Testis (tissue), 2 donors: ENCODE measurements at regions not wholly inside any gene's neighbourhood (a gene's known extent, or its start where the extent isn't known, plus 50 kb on each side); places are given as distances from the start of the nearest gene placed in this dataset.

Source experiments
- CTCF ChIP-seq, 3 experiments: fragments of 450-650 bp in 2 of 3; fragments of 200-600 bp in 1 of 3; sonication (generic) in 1 of 3; IDR thresholded peaks; one replicate each; pipeline ENCODE4 v1.5.1; 2016 to 2019; ENCODE audit warnings: antibody characterized with exemption in 3 of 3, mild to moderate bottlenecking in 2 of 3, moderate library complexity in 1 of 3
- POLR2A ChIP-seq: fragments of 450-650 bp; IDR thresholded peaks from one replicate; pipeline ENCODE4 v1.6.1; 2017; ENCODE audit warnings: antibody characterized with exemption, mild to moderate bottlenecking, moderate library complexity

GRCh38 chr10:20627946-20628507 lies 269.1 kb downstream of the NEBL start:
- TF ChIP-seq CTCF (IDR thresholded peaks at IDR 0.05) (no peak), POLR2A (no peak)
